ENCODE measurements at regions not wholly inside any gene's neighbourhood (a gene's known extent, or its start where the extent isn't known, plus 50 kb on each side); places are given as distances from the start of the nearest gene placed in this dataset.

DNA sequence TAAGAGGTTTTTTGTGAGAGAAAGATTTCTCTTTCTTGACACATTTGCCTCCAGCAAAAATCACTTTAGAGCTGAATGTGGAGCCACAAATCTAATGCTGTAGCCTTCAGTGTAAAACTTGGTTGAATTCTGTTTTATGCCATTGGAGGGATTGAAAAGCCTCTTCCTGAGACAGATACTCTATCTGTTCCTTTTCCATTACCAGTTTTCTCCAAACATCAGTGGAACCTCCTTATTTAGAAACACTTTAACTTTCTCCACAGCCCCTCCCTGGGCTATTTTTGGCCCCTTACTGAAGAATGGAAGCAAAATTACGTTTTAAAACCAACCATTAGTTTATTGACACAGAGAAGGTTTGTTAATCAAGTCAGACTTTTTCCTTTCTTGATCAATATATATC lies 155.3 kb downstream of the PJA2 start (continued):
- no peak for TF ChIP-seq CUX1 (IDR thresholded peaks at IDR 0.05; ENCODE audit: insufficient replicate concordance, low read depth, low read length)
- no peak for TF ChIP-seq TARDBP (IDR thresholded peaks at IDR 0.05; ENCODE audit: borderline replicate concordance)
- no peak for TF ChIP-seq STAT1 (conservative IDR thresholded peaks at IDR 0.05)
- TF ChIP-seq LARP7 (IDR thresholded peaks at IDR 0.05), result no peak
- TF ChIP-seq SMARCA5 (IDR thresholded peaks at IDR 0.05), result no peak
- no peak for TF ChIP-seq SIN3A (IDR thresholded peaks at IDR 0.05; ENCODE audit: low read depth, low read length)
- TF ChIP-seq RUNX3 (IDR thresholded peaks at IDR 0.05; ENCODE audit: low read length), result no peak
- TF ChIP-seq POU2F2 (IDR thresholded peaks at IDR 0.05; ENCODE audit: borderline replicate concordance, low read depth, low read length), result no peak
- no peak for TF ChIP-seq BHLHE40 (IDR thresholded peaks at IDR 0.05; ENCODE audit: borderline replicate concordance in 1 of 2, low read depth in 2 of 2, low read length in 1 of 2)

- FAIRE-seq (no peak), DNase-seq (ENCODE audit: low read depth, low spot score) (no peak), ATAC-seq (no peak)
- 85% methylated on average over 4 of the region's 5 CpGs for WGBS (ENCODE audit: insufficient coverage, insufficient replicate concordance, low lambda C conversion rate, missing lambda C conversion rate)
- ChIA-PET RAD21 (ENCODE audit: unreplicated experiment) (no interaction called here), CTCF (interaction anchor here (0.7 kb wide), 1 partner anchor 214 kb away, joined by 3 read pairs; no protein-coding TSS in a partner anchor), SMC1A (ENCODE audit: uncharacterized antibody, unreplicated experiment) (interaction anchor here (0.5 kb wide), 1 partner anchor 32 kb away, joined by 3 read pairs; no protein-coding TSS in a partner anchor), POLR2A (no interaction called here)
- Histone ChIP-seq H3K79me2 (ENCODE audit: control insufficient read depth, insufficient read depth, low read length) (no peaks in the 10 kb centered on the region), H3K9ac (ENCODE audit: control insufficient read depth, insufficient read depth, low read length) (no peak overlapping the region), H3K4me3 (no peak overlapping the region), H3K27ac (ENCODE audit: control insufficient read depth, insufficient read depth) (no peak overlapping the region), H3K36me3 (ENCODE audit: control insufficient read depth in 2 of 2, insufficient read depth in 2 of 2, low read length in 1 of 2) (no peaks in the 10 kb centered on the region), H3K4me2 (ENCODE audit: control insufficient read depth, insufficient read depth) (no peak overlapping the region), H3K4me1 (ENCODE audit: control insufficient read depth, insufficient read depth, low read length) (peaks cover 9% of the 10 kb centered on the region), H4K20me1 (ENCODE audit: control insufficient read depth, insufficient read depth) (no peaks in the 10 kb centered on the region), H2AFZ (ENCODE audit: control insufficient read depth, low read depth, low read length) (no peak overlapping the region), H3K27me3 (replicated peaks in 1 of 2; ENCODE audit: control insufficient read depth in 2 of 2, insufficient read depth in 2 of 2, low read length in 1 of 2) (no peaks in the 10 kb centered on the region), H3K9me3 (replicated peaks; ENCODE audit: control insufficient read depth, insufficient read depth, low read length) (no peaks in the 10 kb centered on the region; the same call in 2 of the 3 replicates)
- in situ Hi-C loops (cut with MboI) (no loop called here), intact Hi-C loops (cut with micrococcal nuclease; ENCODE audit: unreplicated experiment) (no loop called here)
- no TSS peak for BruUV-seq (replicated peaks)
- TF ChIP-seq ZBTB40 (IDR thresholded peaks at IDR 0.05; ENCODE audit: borderline replicate concordance) (no peak), BMI1 (IDR thresholded peaks at IDR 0.05; ENCODE audit: borderline replicate concordance) (no peak)
Measured at GRCh38 chr5:109253262-109253661, 156.5 kb downstream of the PJA2 start.
